K562 (cell line): ENCODE measurements at regions not wholly inside any gene's neighbourhood (a gene's known extent, or its start where the extent isn't known, plus 50 kb on each side); places are given as distances from the start of the nearest gene placed in this dataset.

Experiments
- ATAC-seq: fragments of 200-7000 bp; cut with Tn5 transposase; 3 replicates; pipeline ENCODE4 v1.9.1; 2020; ENCODE audit warnings: moderate library complexity
- BruUV-seq: library from RNA; stranded (reverse); fragments of 400-500 nt; replicated peaks from 2 replicates; lab custom pipeline; 2021; lab: Mats Ljungman, UMichigan
- CTCF ChIA-PET: fragments of 300-600 bp; formaldehyde crosslinking; extraction: SDS; loops from one replicate; lab custom pipeline; 2021; ENCODE audit warnings: low intra/inter-chr PET ratio; lab: Yijun Ruan, JAX
- POLR2A ChIA-PET: fragments of 300-600, 350-650 bp; sonication (Branson Sonifier 250); formaldehyde crosslinking; extraction: SDS; loops from one replicate; lab custom pipeline; 2021; ENCODE audit warnings: antibody characterized with exemption, inconsistent platforms; lab: Yijun Ruan, JAX
- DNase-seq, 4 experiments: peaks; one replicate each; pipeline versions ENCODE4 v3.0.0 to v3.0.0-alpha.2; 2011 to 2018; ENCODE audit warnings: low spot score in 3 of 4, mixed read lengths in 3 of 4; ENCODE audit errors: extremely low read depth in 1 of 4
- FAIRE-seq: peaks from 2 replicates; lab custom pipeline; 2011; peaks lifted over from hg19 to GRCh38; lab: Jason Lieb, UNC
- H2AFZ ChIP-seq: 2 replicates; pipeline ENCODE4 v1.6.0; 2011; ENCODE audit warnings: low read depth, low read length, control low read depth, inconsistent platforms
- H3K27ac ChIP-seq: fragments of 200-600 bp; 3 replicates; pipeline ENCODE4 v1.8.0; 2011; ENCODE audit warnings: low read depth, mild to moderate bottlenecking, control low read depth, inconsistent platforms, low read length, moderate library complexity, mixed read lengths; ENCODE audit errors: extremely low read depth
- H3K27me3 ChIP-seq, 2 experiments: fragments of 300-600 bp in 1 of 2; 2 replicates in 1 of 2; 3 replicates in 1 of 2; pipeline versions ENCODE4 v1.6.0 to v1.8.0; 2011; ENCODE audit warnings: inconsistent platforms in 2 of 2, low read length in 2 of 2, mild to moderate bottlenecking in 1 of 2, mixed read lengths in 1 of 2, moderate library complexity in 1 of 2; ENCODE audit not compliant: control insufficient read depth in 2 of 2, insufficient read depth in 2 of 2
- H3K36me3 ChIP-seq: fragments of 300-600 bp; 3 replicates; pipeline ENCODE4 v1.8.0; 2011; ENCODE audit warnings: mild to moderate bottlenecking, low read length, inconsistent platforms; ENCODE audit not compliant: control insufficient read depth, insufficient read depth
- H3K4me1 ChIP-seq, 2 experiments: fragments of 200-600 bp in 1 of 2; replicated peaks in 1 of 2; 2 replicates in 1 of 2; 3 replicates in 1 of 2; pipeline versions ENCODE4 v1.5.1 to v1.8.0; 2011; ENCODE audit warnings: inconsistent platforms in 2 of 2, low read length in 2 of 2, mild to moderate bottlenecking in 1 of 2, mixed read lengths in 1 of 2, moderate library complexity in 1 of 2; ENCODE audit not compliant: control insufficient read depth in 2 of 2, insufficient read depth in 2 of 2
- H3K4me2 ChIP-seq: 2 replicates; pipeline ENCODE4 v1.6.1; 2011; ENCODE audit warnings: low read length, control low read depth, inconsistent platforms, mixed read lengths; ENCODE audit not compliant: insufficient read depth
- H3K4me3 ChIP-seq: fragments of 200-600 bp; sonication (generic), shearing (Covaris generic); 2 replicates; pipeline ENCODE4 v1.5.1; 2016; ENCODE audit warnings: control low read depth, inconsistent platforms
- H3K79me2 ChIP-seq: fragments of 200-600 bp; 3 replicates; pipeline ENCODE4 v1.8.0; 2011; ENCODE audit warnings: low read length, inconsistent platforms; ENCODE audit not compliant: control insufficient read depth, insufficient read depth
- H3K9ac ChIP-seq, 2 experiments: 2 replicates each; pipeline versions ENCODE4 v1.6.0 to v1.6.1; 2011; ENCODE audit warnings: low read depth in 2 of 2, low read length in 2 of 2, control low read depth in 1 of 2, inconsistent platforms in 1 of 2, mild to moderate bottlenecking in 1 of 2, mixed read lengths in 1 of 2; ENCODE audit not compliant: insufficient read depth in 1 of 2
- H3K9me1 ChIP-seq: one replicate; pipeline ENCODE4 v1.6.0; 2011; ENCODE audit warnings: inconsistent platforms, mild to moderate bottlenecking, low read length, moderate library complexity; ENCODE audit not compliant: control insufficient read depth, insufficient read depth
- H3K9me3 ChIP-seq: replicated peaks from 2 replicates; pipeline ENCODE4 v1.5.1; 2011; ENCODE audit warnings: low read depth, low read length, inconsistent platforms; ENCODE audit not compliant: control insufficient read depth, insufficient read depth
- H4K20me1 ChIP-seq: replicated peaks from 2 replicates; pipeline ENCODE4 v1.6.1; 2011; ENCODE audit warnings: low read length, inconsistent platforms, mixed read lengths; ENCODE audit not compliant: control insufficient read depth, insufficient read depth
- BRF1 ChIP-seq: IDR thresholded peaks from 3 replicates; pipeline ENCODE4 v1.6.1; 2011; ENCODE audit warnings: borderline replicate concordance, mild to moderate bottlenecking; ENCODE audit not compliant: insufficient read length; ENCODE audit errors: extremely low read depth
- EHMT2 ChIP-seq: fragments of 450-650 bp; IDR thresholded peaks from 2 replicates; pipeline ENCODE4 v1.6.1; 2018; ENCODE audit warnings: antibody characterized with exemption
- ETS2 ChIP-seq: IDR thresholded peaks from 2 replicates; pipeline ENCODE4 v1.6.1; 2016; ENCODE audit warnings: borderline replicate concordance, missing genetic modification characterization, mild to moderate bottlenecking, moderate library complexity, missing compliant biosample characterization; ENCODE audit not compliant: poor library complexity, severe bottlenecking
- HLTF ChIP-seq: fragments of 450-650 bp; IDR thresholded peaks from 2 replicates; pipeline ENCODE4 v1.6.1; 2016
- MIER1 ChIP-seq: fragments of 450-650 bp; IDR thresholded peaks from 2 replicates; pipeline ENCODE4 v1.6.1; 2016; ENCODE audit warnings: antibody characterized with exemption, mild to moderate bottlenecking, low read depth
- PHB2 ChIP-seq: fragments of 450-650 bp; IDR thresholded peaks from 2 replicates; pipeline ENCODE4 v1.6.1; 2017; ENCODE audit warnings: low read depth
- SNRNP70 ChIP-seq: fragments of 200-400 bp; formaldehyde crosslinking; optimal IDR thresholded peaks from 2 replicates; pipeline ENCODE3; 2017; ENCODE audit warnings: low read depth, low read length
- ZBTB12 ChIP-seq: fragments of 250-450 bp; sonication (Bioruptor Pico); IDR thresholded peaks from 2 replicates; pipeline ENCODE4 v1.4.0; 2020
- ZNF785 ChIP-seq: fragments of 250-450 bp; sonication (Bioruptor Pico); IDR thresholded peaks from 2 replicates; pipeline ENCODE4 v1.4.0; 2020; ENCODE audit warnings: mild to moderate bottlenecking
- whole genome bisulfite sequencing: fragments of 100-300 bp; shearing (Covaris generic); methylation state at CpG from one replicate; pipeline ENCODE4 v1.1.6; 2016; ENCODE audit warnings: low coverage, mixed read lengths; ENCODE audit not compliant: insufficient coverage; ENCODE audit errors: missing lambda C conversion rate; 5-methylcytosine and 5-hydroxymethylcytosine counted together
- in situ Hi-C: fragments of 300-500 bp; cut with MboI; formaldehyde crosslinking; loops from 4 replicates; pipeline ENCODE4 v1.15.0; 2018; ENCODE audit warnings: inconsistent platforms, mixed read lengths
- intact Hi-C: fragments of 100-400 bp; cut with micrococcal nuclease; formaldehyde crosslinking; loops from 2 replicates; pipeline ENCODE4 v1.14.2; 2022
- TF ChIP-seq, protein P1 (sequence below): sonication (generic); formaldehyde crosslinking; IDR thresholded peaks from 2 replicates; pipeline ENCODE4 v1.8.0; 2022; ENCODE audit warnings: mild to moderate bottlenecking, missing genetic modification reagents
- TF ChIP-seq, protein P2 (sequence below): fragments of 250-450 bp; sonication (Bioruptor Pico); IDR thresholded peaks from 2 replicates; pipeline ENCODE4 v1.8.0; 2021; ENCODE audit warnings: mild to moderate bottlenecking, moderate library complexity

DNA sequence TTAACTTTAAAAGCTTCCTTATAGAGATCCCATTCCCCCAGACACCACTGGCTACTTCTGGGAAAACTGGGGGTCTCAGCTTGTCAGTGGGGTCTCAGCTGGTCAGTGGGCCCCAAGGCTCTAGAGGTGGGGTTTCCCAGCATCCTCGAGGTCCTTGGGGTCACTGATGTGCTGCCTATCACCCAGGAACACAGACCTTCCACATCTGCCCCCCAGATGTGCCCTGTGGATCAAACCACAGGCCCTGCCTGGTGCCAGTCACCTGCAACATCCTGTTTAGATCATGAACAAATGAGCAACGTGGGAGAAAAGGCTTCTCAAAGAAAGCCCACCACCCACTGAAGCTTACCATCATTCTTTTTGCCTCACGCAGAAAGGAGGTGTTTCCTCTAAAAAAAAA is 165.6 kb upstream of the FSTL4 start:
- H3K4me1 ChIP-seq = no peaks in the 10 kb centered on the region
- WGBS = 2% methylated on average over 2 of the region's 3 CpGs
- BruUV-seq = no TSS peak

More for the DNA sequence above, 165.6 kb upstream of the FSTL4 start:
- intact Hi-C loops = no loop called here
- Histone ChIP-seq H3K27me3 (peaks cover 3 to 37% of the 10 kb centered on the region in 2 experiments), H3K36me3 (no peaks in the 10 kb centered on the region), H3K27ac (no peak overlapping the region), H3K9me3 (no peaks in the 10 kb centered on the region), H2AFZ (no peak overlapping the region), H3K9ac (no peak overlapping the region), H3K79me2 (no peaks in the 10 kb centered on the region), H4K20me1 (0 out of 2 replicates have a peak, but pooled peaks cover 3% of the 10 kb centered on the region), H3K4me2 (no peak overlapping the region), H3K4me3 (no peak overlapping the region), H3K9me1 (no peaks in the 10 kb centered on the region)
- TF ChIP-seq PHB2 (no peak), ZNF785 (CRISPR knock-in tag) (no peak), EHMT2 (no peak), BRF1 (no peak), ETS2 (tag) (no peak), SNRNP70 (no peak), MIER1 (no peak), ZBTB12 (CRISPR knock-in tag) (no peak), HLTF (no peak)
- TF ChIP-seq, protein P1, sequence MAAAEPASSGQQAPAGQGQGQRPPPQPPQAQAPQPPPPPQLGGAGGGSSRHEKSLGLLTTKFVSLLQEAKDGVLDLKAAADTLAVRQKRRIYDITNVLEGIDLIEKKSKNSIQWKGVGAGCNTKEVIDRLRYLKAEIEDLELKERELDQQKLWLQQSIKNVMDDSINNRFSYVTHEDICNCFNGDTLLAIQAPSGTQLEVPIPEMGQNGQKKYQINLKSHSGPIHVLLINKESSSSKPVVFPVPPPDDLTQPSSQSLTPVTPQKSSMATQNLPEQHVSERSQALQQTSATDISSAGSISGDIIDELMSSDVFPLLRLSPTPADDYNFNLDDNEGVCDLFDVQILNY = no peak
- TF ChIP-seq, protein P2, sequence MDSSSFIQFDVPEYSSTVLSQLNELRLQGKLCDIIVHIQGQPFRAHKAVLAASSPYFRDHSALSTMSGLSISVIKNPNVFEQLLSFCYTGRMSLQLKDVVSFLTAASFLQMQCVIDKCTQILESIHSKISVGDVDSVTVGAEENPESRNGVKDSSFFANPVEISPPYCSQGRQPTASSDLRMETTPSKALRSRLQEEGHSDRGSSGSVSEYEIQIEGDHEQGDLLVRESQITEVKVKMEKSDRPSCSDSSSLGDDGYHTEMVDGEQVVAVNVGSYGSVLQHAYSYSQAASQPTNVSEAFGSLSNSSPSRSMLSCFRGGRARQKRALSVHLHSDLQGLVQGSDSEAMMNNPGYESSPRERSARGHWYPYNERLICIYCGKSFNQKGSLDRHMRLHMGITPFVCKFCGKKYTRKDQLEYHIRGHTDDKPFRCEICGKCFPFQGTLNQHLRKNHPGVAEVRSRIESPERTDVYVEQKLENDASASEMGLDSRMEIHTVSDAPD (CRISPR knock-in tag) = no peak
- in situ Hi-C loops = no loop called here
- DNase-seq = no peak
- ChIA-PET CTCF (no interaction called here), POLR2A (interaction anchor here (0.7 kb wide), 1 partner anchor 16 kb away, joined by 4 read pairs; no protein-coding TSS in a partner anchor)
- FAIRE-seq = no peak
- no peak for ATAC-seq
